H9 (cell line): ENCODE measurements at regions not wholly inside any gene's neighbourhood (a gene's known extent, or its start where the extent isn't known, plus 50 kb on each side); places are given as distances from the start of the nearest gene placed in this dataset.

Source experiments
- DNase-seq: peaks from one replicate; pipeline ENCODE4 v3.0.0-alpha.2; 2017
- H2AFZ ChIP-seq: one replicate; pipeline ENCODE4 v1.6.1; 2013; ENCODE audit warnings: mild to moderate bottlenecking, low read length, control low read depth, moderate library complexity
- H2AK5ac ChIP-seq: 2 replicates; pipeline ENCODE4 v1.6.1; 2013; ENCODE audit warnings: low read length, control low read depth, mixed read lengths; ENCODE audit not compliant: insufficient read length
- H2BK120ac ChIP-seq: one replicate; pipeline ENCODE4 v1.6.1; 2013; ENCODE audit warnings: low read depth, mild to moderate bottlenecking, low read length, control low read depth, inconsistent platforms; ENCODE audit not compliant: poor library complexity, severe bottlenecking
- H2BK12ac ChIP-seq: 2 replicates; pipeline ENCODE4 v1.6.1; 2013; ENCODE audit warnings: low read length, control low read depth, mixed read lengths, low read depth; ENCODE audit not compliant: insufficient read length
- H2BK15ac ChIP-seq: 2 replicates; pipeline ENCODE4 v1.6.1; 2013; ENCODE audit warnings: low read depth, low read length, control low read depth
- H2BK20ac ChIP-seq: one replicate; pipeline ENCODE4 v1.6.1; 2013; ENCODE audit warnings: low read depth, mild to moderate bottlenecking, low read length, control low read depth, inconsistent platforms; ENCODE audit not compliant: poor library complexity, severe bottlenecking
- H2BK5ac ChIP-seq: 2 replicates; pipeline ENCODE4 v1.6.1; 2013; ENCODE audit warnings: low read length, control low read depth, mixed read lengths; ENCODE audit not compliant: insufficient read length
- H3K14ac ChIP-seq: 2 replicates; pipeline ENCODE4 v1.6.1; 2013; ENCODE audit warnings: low read length, control low read depth; ENCODE audit not compliant: insufficient read depth
- H3K18ac ChIP-seq: 2 replicates; pipeline ENCODE4 v1.6.1; 2013; ENCODE audit warnings: low read depth, mild to moderate bottlenecking, mixed read lengths, low read length, control low read depth; ENCODE audit not compliant: insufficient read length
- H3K23ac ChIP-seq: 2 replicates; pipeline ENCODE4 v1.6.1; 2013; ENCODE audit warnings: low read length, control low read depth, mixed read lengths, low read depth; ENCODE audit not compliant: insufficient read length
- H3K23me2 ChIP-seq: 2 replicates; pipeline ENCODE4 v1.6.1; 2013; ENCODE audit warnings: low read depth, mild to moderate bottlenecking, mixed read lengths, low read length, control low read depth; ENCODE audit not compliant: insufficient read length, poor library complexity, severe bottlenecking
- H3K27ac ChIP-seq: 2 replicates; pipeline ENCODE4 v1.5.1; 2013; ENCODE audit warnings: low read length, control low read depth, mixed read lengths, low read depth; ENCODE audit not compliant: insufficient read length
- H3K27me3 ChIP-seq: 2 replicates; pipeline ENCODE4 v1.6.1; 2013; ENCODE audit warnings: low read length, control low read depth, inconsistent platforms; ENCODE audit not compliant: insufficient read depth
- H3K4ac ChIP-seq: 2 replicates; pipeline ENCODE4 v1.6.1; 2013; ENCODE audit warnings: low read depth, mild to moderate bottlenecking, control low read depth, inconsistent platforms, low read length, moderate library complexity
- H3K4me1 ChIP-seq: 2 replicates; pipeline ENCODE4 v1.6.1; 2013; ENCODE audit warnings: low read length, control low read depth, inconsistent platforms; ENCODE audit not compliant: insufficient read depth
- H3K4me2 ChIP-seq: 2 replicates; pipeline ENCODE4 v1.6.1; 2013; ENCODE audit warnings: low read length, control low read depth, mixed read lengths; ENCODE audit not compliant: insufficient read length, insufficient read depth
- H3K56ac ChIP-seq: 2 replicates; pipeline ENCODE4 v1.6.1; 2013; ENCODE audit warnings: low read depth, mild to moderate bottlenecking, mixed read lengths, low read length, control low read depth; ENCODE audit not compliant: insufficient read length
- H3K79me1 ChIP-seq: 2 replicates; pipeline ENCODE4 v1.6.1; 2013; ENCODE audit warnings: low read depth, mild to moderate bottlenecking, moderate library complexity, low read length, control low read depth, inconsistent platforms; ENCODE audit not compliant: insufficient read depth, poor library complexity, severe bottlenecking
- H3K79me2 ChIP-seq: 2 replicates; pipeline ENCODE4 v1.6.1; 2013; ENCODE audit warnings: low read length, control low read depth, inconsistent platforms; ENCODE audit not compliant: insufficient read depth
- H3K9ac ChIP-seq: 2 replicates; pipeline ENCODE4 v1.6.1; 2013; ENCODE audit warnings: low read length, control low read depth, mixed read lengths; ENCODE audit not compliant: insufficient read length; ENCODE audit errors: extremely low read depth
- H3K9me3 ChIP-seq: one replicate; pipeline ENCODE4 v1.6.1; 2013; ENCODE audit warnings: low read depth, low read length, inconsistent platforms; ENCODE audit not compliant: control insufficient read depth
- H3T11ph ChIP-seq: one replicate; pipeline ENCODE4 v1.6.1; 2013; ENCODE audit warnings: mild to moderate bottlenecking, low read length, control low read depth, inconsistent platforms
- H4K20me1 ChIP-seq: one replicate; pipeline ENCODE4 v1.6.1; 2013; ENCODE audit not compliant: control insufficient read depth, insufficient read length, insufficient read depth
- H4K5ac ChIP-seq: 2 replicates; pipeline ENCODE4 v1.6.1; 2013; ENCODE audit warnings: low read depth, mild to moderate bottlenecking, mixed read lengths, low read length, control low read depth; ENCODE audit not compliant: insufficient read length
- H4K8ac ChIP-seq: replicated peaks from 2 replicates; pipeline ENCODE4 v1.6.1; 2013; ENCODE audit warnings: low read length, control low read depth, mixed read lengths, low read depth; ENCODE audit not compliant: insufficient read length
- H4K91ac ChIP-seq: 2 replicates; pipeline ENCODE4 v1.6.1; 2013; ENCODE audit warnings: low read depth, mild to moderate bottlenecking, moderate library complexity, mixed read lengths, low read length, control low read depth; ENCODE audit not compliant: insufficient read length
- H3K27ac Mint-ChIP-seq, 3 experiments: 2 replicates in 2 of 3; 3 replicates in 1 of 3; pipeline ENCODE4 v1.8.0; 2020 to 2021; ENCODE audit warnings: mixed read lengths in 3 of 3, mild to moderate bottlenecking in 1 of 3, moderate library complexity in 1 of 3
- H3K27me3 Mint-ChIP-seq: 2 replicates; pipeline ENCODE4 v1.8.0; 2021; ENCODE audit warnings: low read depth, mild to moderate bottlenecking, moderate library complexity, mixed read lengths
- H3K36me3 Mint-ChIP-seq, 3 experiments: 2 replicates in 2 of 3; 3 replicates in 1 of 3; pipeline ENCODE4 v1.8.0; 2020 to 2021; ENCODE audit warnings: low read depth in 3 of 3, mixed read lengths in 3 of 3; ENCODE audit not compliant: insufficient read depth in 1 of 3
- H3K4me1 Mint-ChIP-seq, 2 experiments: 2 replicates each; pipeline ENCODE4 v1.8.0; 2020; ENCODE audit warnings: mixed read lengths in 2 of 2
- H3K4me3 Mint-ChIP-seq, 2 experiments: 2 replicates in 1 of 2; 3 replicates in 1 of 2; pipeline ENCODE4 v1.8.0; 2020 to 2021; ENCODE audit warnings: mild to moderate bottlenecking in 2 of 2, mixed read lengths in 2 of 2, moderate library complexity in 1 of 2
- H3K9me3 Mint-ChIP-seq, 2 experiments: 2 replicates in 1 of 2; 3 replicates in 1 of 2; pipeline ENCODE4 v1.8.0; 2020; ENCODE audit warnings: mild to moderate bottlenecking in 2 of 2, mixed read lengths in 2 of 2, moderate library complexity in 1 of 2
- WGBS: extraction: QIAGEN DNeasy Blood & Tissue Kit; methylation state at CpG from one replicate; pipeline ENCODE4 v1.1.7; 2013; ENCODE audit warnings: missing lambda C conversion rate, low lambda C conversion rate, mixed read lengths; ENCODE audit not compliant: insufficient read length; ENCODE audit errors: extremely low coverage; 5-methylcytosine and 5-hydroxymethylcytosine counted together
- TF ChIP-seq, protein P1 (sequence below): fragments of 200-600 bp; sonication (generic); conservative IDR thresholded peaks from 3 replicates; pipeline ENCODE4 v1.8.0; 2021; ENCODE audit warnings: antibody characterized with exemption, mild to moderate bottlenecking

DNA sequence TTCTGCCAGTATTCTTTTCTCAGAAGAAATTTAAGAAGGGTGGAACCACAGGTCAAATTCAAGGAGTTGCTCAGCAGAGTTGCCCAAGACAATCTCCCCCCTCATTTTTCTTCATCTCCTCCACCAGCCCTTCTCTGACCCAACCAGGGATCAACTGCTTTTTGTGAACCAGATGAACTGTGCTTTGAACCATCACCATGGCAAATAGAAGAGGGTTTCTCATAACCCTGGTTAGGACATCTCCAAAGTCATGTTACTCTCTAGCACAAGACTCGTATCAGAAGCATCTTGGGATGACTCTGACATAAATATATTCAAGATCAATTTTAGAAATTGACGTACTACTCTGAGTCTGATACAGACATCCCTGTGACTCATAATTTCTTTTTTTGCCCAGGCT is 130.7 kb downstream of the ALDH8A1 start:
- Histone ChIP-seq H3K23me2 (no peaks in the 10 kb centered on the region), H3K4me2 (no peak overlapping the region), H4K20me1 (no peaks in the 10 kb centered on the region), H3K18ac (no peak overlapping the region), H3K27me3 (no peaks in the 10 kb centered on the region), H3K14ac (no peak overlapping the region), H3K79me2 (no peaks in the 10 kb centered on the region), H2BK5ac (no peak overlapping the region), H2BK12ac (no peak overlapping the region), H3K56ac (no peak overlapping the region), H3K23ac (no peak overlapping the region), H3K79me1 (no peaks in the 10 kb centered on the region), H3K27ac (no peak overlapping the region), H3T11ph (no peak overlapping the region), H3K4me1 (no peaks in the 10 kb centered on the region), H2BK15ac (no peak overlapping the region), H3K4ac (no peak overlapping the region), H2AFZ (no peak overlapping the region), H2BK120ac (no peak overlapping the region), H2BK20ac (no peak overlapping the region), H3K9me3 (no peaks in the 10 kb centered on the region), H2AK5ac (no peak overlapping the region), H3K9ac (no peak overlapping the region), H4K8ac (no peak overlapping the region), H4K91ac (no peak overlapping the region), H4K5ac (no peak overlapping the region)
- no peak for DNase-seq
- TF ChIP-seq, protein P1, sequence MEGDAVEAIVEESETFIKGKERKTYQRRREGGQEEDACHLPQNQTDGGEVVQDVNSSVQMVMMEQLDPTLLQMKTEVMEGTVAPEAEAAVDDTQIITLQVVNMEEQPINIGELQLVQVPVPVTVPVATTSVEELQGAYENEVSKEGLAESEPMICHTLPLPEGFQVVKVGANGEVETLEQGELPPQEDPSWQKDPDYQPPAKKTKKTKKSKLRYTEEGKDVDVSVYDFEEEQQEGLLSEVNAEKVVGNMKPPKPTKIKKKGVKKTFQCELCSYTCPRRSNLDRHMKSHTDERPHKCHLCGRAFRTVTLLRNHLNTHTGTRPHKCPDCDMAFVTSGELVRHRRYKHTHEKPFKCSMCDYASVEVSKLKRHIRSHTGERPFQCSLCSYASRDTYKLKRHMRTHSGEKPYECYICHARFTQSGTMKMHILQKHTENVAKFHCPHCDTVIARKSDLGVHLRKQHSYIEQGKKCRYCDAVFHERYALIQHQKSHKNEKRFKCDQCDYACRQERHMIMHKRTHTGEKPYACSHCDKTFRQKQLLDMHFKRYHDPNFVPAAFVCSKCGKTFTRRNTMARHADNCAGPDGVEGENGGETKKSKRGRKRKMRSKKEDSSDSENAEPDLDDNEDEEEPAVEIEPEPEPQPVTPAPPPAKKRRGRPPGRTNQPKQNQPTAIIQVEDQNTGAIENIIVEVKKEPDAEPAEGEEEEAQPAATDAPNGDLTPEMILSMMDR = no peak
- H3K27me3 Mint-ChIP-seq = no peaks in the 10 kb centered on the region
- H3K4me3 Mint-ChIP-seq = no peak overlapping the region
- peaks cover 0 to 12% of the 10 kb centered on the region in 2 experiments; a peak in 2 of 4 replicates for H3K4me1 Mint-ChIP-seq
- H3K9me3 Mint-ChIP-seq = no peaks in the 10 kb centered on the region
- no CpG with 5 or more reads among the region's 2 CpGs for WGBS
- no peaks in the 10 kb centered on the region for H3K36me3 Mint-ChIP-seq
- H3K27ac Mint-ChIP-seq = no peak overlapping the region
